ENCODE measurements at regions not wholly inside any gene's neighbourhood (a gene's known extent, or its start where the extent isn't known, plus 50 kb on each side); places are given as distances from the start of the nearest gene placed in this dataset.

DNA sequence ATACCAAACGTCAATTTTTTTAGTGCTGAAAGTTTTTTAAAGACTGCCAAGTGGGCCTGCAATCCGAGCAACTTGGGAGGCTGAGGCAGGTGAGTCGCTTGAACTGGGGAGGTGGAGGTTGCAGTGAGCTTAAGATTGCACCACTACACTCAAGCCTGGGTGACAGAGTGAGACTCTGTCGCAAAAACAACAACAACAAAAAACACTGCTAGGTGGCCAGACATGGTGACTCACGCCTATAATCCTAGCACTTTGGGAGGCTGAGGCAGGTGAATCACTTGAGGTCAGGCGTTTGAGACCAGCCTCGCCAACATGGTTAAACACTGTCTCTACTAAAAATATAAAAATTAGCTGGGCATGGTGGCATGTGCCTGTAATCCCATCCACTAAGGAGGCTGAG, 202.8 kb upstream of the COPS8 start:
- no peak for FAIRE-seq

DNA sequence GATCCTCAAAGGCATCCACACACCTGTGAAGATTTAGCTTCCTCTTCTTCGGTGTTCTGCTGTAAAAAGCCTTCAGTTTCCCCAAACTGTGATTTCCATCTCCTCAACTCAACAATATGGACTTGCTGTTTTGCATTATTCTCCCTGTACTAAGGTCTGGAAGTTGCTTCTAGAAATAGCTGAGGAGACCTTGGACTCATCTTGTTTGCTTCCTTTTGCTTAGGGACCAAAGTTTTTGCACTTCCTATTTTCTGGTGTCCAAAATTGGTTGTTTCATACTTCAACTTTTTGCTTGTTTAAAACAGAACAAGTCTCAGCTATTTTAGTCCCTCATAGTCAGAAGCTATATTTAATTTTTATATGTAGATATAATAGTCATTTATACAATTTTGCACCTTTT, 201.9 kb upstream of the COPS8 start:
- no peak for FAIRE-seq

GRCh38 chr2:236884569-236885175, 201.0 kb upstream of the COPS8 start:
- no peak for FAIRE-seq

DNA sequence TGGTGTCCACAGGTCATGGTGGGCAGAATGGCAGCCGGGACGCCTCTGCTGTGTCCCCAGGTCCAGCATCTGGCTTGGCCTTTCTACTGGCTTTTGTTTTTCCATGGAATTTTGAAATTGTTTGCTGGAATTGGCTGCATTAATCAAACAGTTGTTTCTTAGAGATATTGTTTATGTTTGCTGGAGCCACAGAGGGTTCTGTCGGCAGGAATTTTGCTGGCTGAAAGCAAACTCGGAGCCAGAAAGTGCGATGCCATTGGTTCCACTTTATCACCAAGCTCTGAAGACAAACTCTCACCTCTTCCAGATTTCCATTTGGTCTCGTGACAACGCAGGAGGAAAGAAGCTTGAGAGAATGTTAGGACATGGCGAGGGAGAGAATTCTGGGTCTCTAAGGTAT, 199.2 kb upstream of the COPS8 start:
- FAIRE-seq: no peak

DNA sequence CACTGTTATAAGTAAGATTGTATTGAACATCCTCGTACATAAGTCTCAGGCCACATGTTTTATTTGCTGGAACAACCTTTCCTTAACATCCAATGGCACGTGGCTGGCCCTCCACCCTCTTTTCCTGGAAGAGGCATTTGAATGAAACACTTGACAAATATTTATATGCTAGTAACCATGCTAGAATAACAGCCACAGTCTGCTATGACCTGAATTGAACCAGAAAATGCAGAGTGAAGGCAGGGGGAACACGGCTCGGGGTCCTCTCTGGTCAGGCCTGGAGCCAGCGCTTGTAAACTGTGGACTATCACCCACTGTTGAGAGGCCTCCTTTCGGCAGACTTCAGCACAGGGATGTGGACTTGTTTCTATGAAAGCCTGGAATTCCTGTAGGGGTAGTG, 198.2 kb upstream of the COPS8 start:
- no peak for FAIRE-seq

GRCh38 chr2:236887953-236888793, 197.5 kb upstream of the COPS8 start:
- FAIRE-seq: no peak

GRCh38 chr2:236888794-236889780, 196.6 kb upstream of the COPS8 start:
- FAIRE-seq: no peak

- no peak for FAIRE-seq
Measured at GRCh38 chr2:236889791-236890704, 195.6 kb upstream of the COPS8 start.

DNA sequence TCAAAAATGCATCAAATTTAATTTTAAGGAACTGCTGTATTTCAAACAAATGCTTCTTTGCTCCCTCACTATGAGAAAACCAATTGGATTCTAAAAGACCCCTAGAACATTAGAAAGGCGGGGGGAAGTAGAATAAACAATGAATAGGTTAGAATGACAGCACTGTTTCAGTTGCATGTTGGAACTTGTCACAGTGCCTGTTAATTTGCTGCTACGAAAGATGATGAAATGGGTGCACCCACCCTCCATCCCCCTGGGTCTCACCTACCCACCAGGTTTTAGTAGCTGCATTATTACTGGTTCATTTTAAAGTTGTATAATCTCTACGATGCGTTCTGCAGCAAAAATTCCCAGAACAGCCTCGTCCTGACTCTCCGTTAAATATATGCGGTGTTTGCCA, 193.0 kb upstream of the COPS8 start:
- FAIRE-seq: no peak

- FAIRE-seq: no peak
Measured at GRCh38 chr2:236894791-236895190, 190.9 kb upstream of the COPS8 start.

GRCh38 chr2:236895497-236895896, 190.2 kb upstream of the COPS8 start:
- FAIRE-seq: no peak

GRCh38 chr2:236896688-236897087, 189.0 kb upstream of the COPS8 start:
- FAIRE-seq: no peak

DNA sequence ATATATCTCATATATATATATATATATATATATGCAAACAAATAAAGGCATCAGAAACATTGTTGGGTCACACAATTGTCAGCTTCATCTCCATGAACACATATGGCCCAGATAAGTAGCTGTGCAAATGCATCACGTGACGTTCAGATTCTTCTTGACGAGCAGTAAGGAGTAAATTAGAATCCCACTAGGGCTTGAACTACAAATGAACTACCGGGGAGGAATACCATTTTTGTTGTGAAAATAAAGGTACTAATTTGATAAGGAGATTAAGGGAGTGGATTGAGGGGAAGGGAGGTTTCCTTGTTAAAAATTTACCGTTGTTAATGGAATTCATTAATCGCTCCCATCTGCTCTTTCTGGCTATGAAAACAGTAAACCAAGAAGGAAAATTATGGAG, 186.5 kb upstream of the COPS8 start:
- FAIRE-seq: no peak

GRCh38 chr2:236899950-236900640, 185.6 kb upstream of the COPS8 start:
- no peak for FAIRE-seq

DNA sequence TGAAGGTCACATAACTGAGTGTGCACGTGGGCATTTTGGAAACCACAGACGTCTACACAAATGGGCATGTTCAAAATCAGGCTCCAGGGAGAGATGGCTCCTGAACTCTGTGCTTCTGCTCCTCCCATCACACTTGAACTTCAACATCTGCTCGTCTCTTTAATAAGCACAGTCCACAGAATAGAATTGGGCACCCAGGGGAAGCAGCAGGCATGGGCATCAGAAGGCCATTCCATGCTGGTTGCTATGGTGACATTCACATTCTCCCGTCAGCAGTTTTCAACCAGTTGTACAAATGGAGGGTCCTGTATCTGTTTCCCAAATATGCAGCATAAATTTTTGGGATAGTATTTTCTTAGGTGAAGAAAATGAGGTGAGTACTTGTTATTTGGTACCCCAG, 183.7 kb upstream of the COPS8 start:
- no peak for FAIRE-seq

DNA sequence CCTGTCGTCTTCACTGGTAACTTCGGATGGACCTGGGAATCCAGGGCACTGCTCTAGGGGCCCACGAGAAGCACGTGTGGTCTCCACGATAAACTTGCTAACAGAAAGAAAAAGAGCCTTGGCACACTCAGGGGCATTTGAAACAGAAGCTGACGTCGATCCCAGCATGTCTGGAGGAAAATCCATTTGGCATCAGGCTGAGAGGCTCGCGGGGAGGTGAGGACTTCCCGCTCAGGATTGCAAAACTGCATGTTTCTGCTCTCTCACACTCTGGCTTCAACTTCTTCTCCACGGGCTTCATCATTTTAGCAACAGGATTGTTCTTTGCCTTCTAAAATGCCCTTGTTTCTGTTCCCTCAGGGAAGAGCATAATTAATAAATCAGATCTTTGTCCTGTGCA, 181.7 kb upstream of the COPS8 start:
- FAIRE-seq: no peak

DNA sequence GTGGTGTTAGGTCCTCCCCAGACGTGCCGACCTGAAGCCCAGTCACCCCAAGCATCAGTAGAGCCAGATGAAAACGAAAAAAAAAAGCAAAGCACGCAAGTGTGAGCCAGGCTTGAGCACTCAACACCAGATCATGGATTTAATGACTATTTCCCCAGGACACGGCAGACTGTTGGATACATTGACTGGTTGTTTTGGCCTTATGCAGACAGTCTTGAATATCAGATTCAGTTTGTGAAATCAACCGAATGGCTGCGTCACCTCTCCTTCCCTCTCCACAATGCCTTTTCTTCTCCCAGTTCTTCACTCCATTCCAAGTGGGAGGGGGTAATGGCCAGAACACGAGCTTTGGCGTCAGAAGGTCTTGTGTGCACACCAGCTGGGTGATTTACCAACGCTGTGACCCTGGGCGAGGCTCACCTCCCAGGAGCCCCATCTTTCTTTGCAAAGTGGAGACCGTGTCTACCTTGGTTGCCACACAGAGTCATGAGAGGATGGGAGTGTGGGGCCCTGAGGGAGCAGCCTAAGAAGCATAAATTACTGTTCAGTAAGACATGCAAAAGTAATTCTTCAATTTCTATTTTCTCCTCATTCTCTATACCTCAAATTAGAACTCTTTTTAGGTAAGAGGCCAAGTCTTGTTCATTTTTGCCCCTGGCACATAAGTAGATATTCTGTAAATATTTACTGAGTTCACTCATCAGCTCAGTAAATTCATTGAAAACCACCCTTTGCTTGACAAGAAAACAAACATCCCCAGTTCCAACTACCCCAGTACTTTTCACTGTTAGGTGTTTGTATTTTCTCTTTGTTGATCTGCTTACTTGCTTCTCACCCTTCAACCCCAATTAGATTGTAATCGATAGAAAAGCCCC, 181.1 kb upstream of the COPS8 start:
- no peak for FAIRE-seq

- FAIRE-seq: no peak
Measured at GRCh38 chr2:236905976-236906375, 179.7 kb upstream of the COPS8 start.

GRCh38 chr2:236908439-236909192, 177.1 kb upstream of the COPS8 start:
- FAIRE-seq: no peak

DNA sequence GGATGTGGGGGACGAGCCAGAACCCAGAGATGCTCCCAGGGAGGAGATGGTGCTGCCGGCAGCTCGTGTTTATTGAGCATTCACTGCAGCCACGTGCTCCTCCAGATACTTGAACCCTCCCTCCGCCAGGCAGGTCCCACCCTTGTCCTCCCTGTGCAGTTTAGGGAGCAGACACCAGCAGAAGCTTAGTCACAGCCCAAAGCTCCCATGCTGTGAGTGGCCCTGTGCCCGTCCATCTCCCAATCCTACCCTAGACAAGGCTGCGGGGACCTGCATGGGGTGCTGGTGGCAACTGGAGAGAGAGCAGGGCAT, 176.5 kb upstream of the COPS8 start:
- no peak for FAIRE-seq
